Thyroid gland (tissue), 4 donors: ENCODE measurements at regions not wholly inside any gene's neighbourhood (a gene's known extent, or its start where the extent isn't known, plus 50 kb on each side); places are given as distances from the start of the nearest gene placed in this dataset.

Experiments
- CTCF ChIP-seq, 6 experiments: fragments of 200-600 bp in 3 of 6; fragments of 450-650 bp in 3 of 6; sonication (generic) in 3 of 6; IDR thresholded peaks; one replicate each; pipeline ENCODE4 v1.5.1; 2016 to 2019; ENCODE audit warnings: antibody characterized with exemption in 6 of 6, mild to moderate bottlenecking in 2 of 6, inconsistent platforms in 1 of 6, moderate library complexity in 1 of 6
- POLR2A ChIP-seq, 2 donors: fragments of 450-650 bp; IDR thresholded peaks; one replicate each; pipeline ENCODE4 v1.6.1; 2017; ENCODE audit warnings: antibody characterized with exemption in 2 of 2, mild to moderate bottlenecking in 2 of 2, moderate library complexity in 1 of 2

GRCh38 chr6:43869792-43870659 lies 100.0 kb downstream of the VEGFA start:
- TF ChIP-seq CTCF (IDR thresholded peaks at IDR 0.05) (no peak), POLR2A (IDR thresholded peaks at IDR 0.05) (no peak)
